ENCODE measurements at regions not wholly inside any gene's neighbourhood (a gene's known extent, or its start where the extent isn't known, plus 50 kb on each side); places are given as distances from the start of the nearest gene placed in this dataset.

- no peaks in the 10 kb centered on the region for H3K4me1 ChIP-seq (ENCODE audit: insufficient read depth, low read length)
- CTCF ChIA-PET (ENCODE audit: low intra/inter-chr PET ratio, low total read pairs): no interaction called here
Measured at GRCh38 chr2:104746858-104747257, 107.1 kb upstream of the POU3F3 start.

More at GRCh38 chr2:104746858-104747257, 107.1 kb upstream of the POU3F3 start:
- Histone ChIP-seq H3K4me3 (replicated peaks in 1 of 3; ENCODE audit: insufficient read depth in 1 of 3, low read depth in 2 of 3, low read length in 3 of 3) (no peak overlapping the region), H2AFZ (ENCODE audit: low read length) (no peak overlapping the region), H3K36me3 (replicated peaks in 1 of 2; ENCODE audit: control insufficient read depth in 1 of 2, insufficient read depth in 2 of 2, low read length in 2 of 2) (no peaks in the 10 kb centered on the region), H3K27me3 (ENCODE audit: control insufficient read depth in 1 of 2, insufficient read depth in 2 of 2, low read length in 2 of 2) (peaks cover 2 to 49% of the 10 kb centered on the region in 2 experiments; a peak in 3 of 5 replicates), H3K4me2 (ENCODE audit: low read depth, low read length) (no peak overlapping the region), H3K9me3 (ENCODE audit: low read length) (no peaks in the 10 kb centered on the region), H3K27ac (ENCODE audit: extremely low read length, insufficient read depth, low read length) (no peak overlapping the region), H4K20me1 (ENCODE audit: insufficient read depth, low read length) (no peaks in the 10 kb centered on the region), H3K79me2 (ENCODE audit: insufficient read depth, low read length) (no peaks in the 10 kb centered on the region), H3K9ac (ENCODE audit: insufficient read depth, low read depth, low read length) (no peak overlapping the region)
- FAIRE-seq (no peak), DNase-seq (ENCODE audit: low spot score) (no peak), ATAC-seq (no peak)
- POLR2A ChIA-PET: no interaction called here
- intact Hi-C loops (cut with micrococcal nuclease; ENCODE audit: unreplicated experiment): no loop called here
- no TSS peak for BruUV-seq (replicated peaks)
- WGBS (ENCODE audit: low lambda C conversion rate): 59% methylated on average over 24 of the region's 24 CpGs
- TF ChIP-seq MBNL3 (CRISPR knock-in tag; conservative IDR thresholded peaks at IDR 0.05) (no peak), ZBTB38 (CRISPR knock-in tag; IDR thresholded peaks at IDR 0.05) (no peak), ZMYM2 (CRISPR knock-in tag; IDR thresholded peaks at IDR 0.05) (no peak), MAX (IDR thresholded peaks at IDR 0.05) (no peak), SRSF9 (IDR thresholded peaks at IDR 0.05; ENCODE audit: borderline replicate concordance, insufficient read depth, low read depth, low read length, poor library complexity, severe bottlenecking) (no peak), TIGD3 (CRISPR knock-in tag; IDR thresholded peaks at IDR 0.05; ENCODE audit: borderline replicate concordance) (no peak), KDM6A (CRISPR knock-in tag; IDR thresholded peaks at IDR 0.05; ENCODE audit: low read depth) (no peak), ISX (CRISPR knock-in tag; conservative IDR thresholded peaks at IDR 0.05) (no peak), SATB2 (CRISPR knock-in tag; IDR thresholded peaks at IDR 0.05) (no peak), ZNF891 (CRISPR knock-in tag; IDR thresholded peaks at IDR 0.05) (no peak), BHLHE40 (IDR thresholded peaks at IDR 0.05; ENCODE audit: low read length) (no peak), ZNF775 (CRISPR knock-in tag; IDR thresholded peaks at IDR 0.05; ENCODE audit: borderline replicate concordance) (no peak), ZNF143 (CRISPR knock-in tag; IDR thresholded peaks at IDR 0.05) (no peak), ZZZ3 (CRISPR knock-in tag; IDR thresholded peaks at IDR 0.05; ENCODE audit: borderline replicate concordance) (no peak), FIP1L1 (IDR thresholded peaks at IDR 0.05; ENCODE audit: borderline replicate concordance, insufficient read depth, low read depth, low read length) (no peak), ZFP62 (CRISPR knock-in tag; IDR thresholded peaks at IDR 0.05) (no peak), RAD21 (CRISPR knock-in tag; IDR thresholded peaks at IDR 0.05) (no peak), ZXDC (CRISPR knock-in tag; IDR thresholded peaks at IDR 0.05) (no peak), NR2F6 (IDR thresholded peaks at IDR 0.05) (no peak), NR2F6 (CRISPR knock-in tag; IDR thresholded peaks at IDR 0.05) (no peak), SMARCC2 (IDR thresholded peaks at IDR 0.05) (no peak)
- in situ Hi-C loops (cut with HindIII; ENCODE audit: extremely low pct_ligation_motif_present, low pct_unique_long_range_greater_than_20kb): no loop called here

All from HepG2 (cell line).